HG02571 (cell line): ENCODE measurements at regions not wholly inside any gene's neighbourhood (a gene's known extent, or its start where the extent isn't known, plus 50 kb on each side); places are given as distances from the start of the nearest gene placed in this dataset.
"Not testable (repeated sequence)": the region's sequence is repeated elsewhere in the genome, so short reads cannot be mapped to it uniquely, and the experiment has no call there.

Source experiments
- ATAC-seq: cut with Tn5 transposase; IDR thresholded peaks from one replicate; pipeline ENCODE4 v1.9.1; 2021; ENCODE audit warnings: mild to moderate bottlenecking, moderate library complexity; ENCODE audit not compliant: unreplicated experiment

GRCh38 chr9:99670886-99671285, 150.8 kb upstream of the NR4A3 start:
- ATAC-seq, result not testable (repeated sequence)

- no peak for ATAC-seq
Observed at GRCh38 chr9:99677281-99677680, 144.4 kb upstream of the NR4A3 start.

- ATAC-seq, result no peak
Observed at GRCh38 chr9:99678566-99678965, 143.1 kb upstream of the NR4A3 start.

GRCh38 chr9:99680191-99680590, 141.5 kb upstream of the NR4A3 start:
- no peak for ATAC-seq

GRCh38 chr9:99681113-99681512, 140.6 kb upstream of the NR4A3 start:
- ATAC-seq, result no peak

GRCh38 chr9:99682378-99682777, 139.3 kb upstream of the NR4A3 start:
- no peak for ATAC-seq

- no peak for ATAC-seq
Observed at GRCh38 chr9:99682870-99683269, 138.8 kb upstream of the NR4A3 start.

GRCh38 chr9:99690573-99690972, 131.1 kb upstream of the NR4A3 start:
- no peak for ATAC-seq

GRCh38 chr9:99693888-99694287, 127.8 kb upstream of the NR4A3 start:
- no peak for ATAC-seq

- ATAC-seq, result no peak
Observed at GRCh38 chr9:99694393-99694792, 127.3 kb upstream of the NR4A3 start.

GRCh38 chr9:99699396-99699795, 122.3 kb upstream of the NR4A3 start:
- ATAC-seq, result no peak

GRCh38 chr9:99712214-99712613, 109.5 kb upstream of the NR4A3 start:
- no peak for ATAC-seq

- ATAC-seq, result no peak
Observed at GRCh38 chr9:99713838-99714306, 107.8 kb upstream of the NR4A3 start.

- ATAC-seq, result no peak
Observed at GRCh38 chr9:99718631-99719030, 103.1 kb upstream of the NR4A3 start.

GRCh38 chr9:99720455-99721050, 101.1 kb upstream of the NR4A3 start:
- ATAC-seq, result peak; percentile 59

GRCh38 chr9:99721898-99722297, 99.8 kb upstream of the NR4A3 start:
- no peak for ATAC-seq

- no peak for ATAC-seq
Observed at GRCh38 chr9:99722877-99723276, 98.8 kb upstream of the NR4A3 start.

GRCh38 chr9:99724640-99725039, 97.0 kb upstream of the NR4A3 start:
- ATAC-seq, result no peak

GRCh38 chr9:99725852-99726251, 95.8 kb upstream of the NR4A3 start:
- no peak for ATAC-seq

- ATAC-seq, result no peak
Observed at GRCh38 chr9:99726758-99727157, 94.9 kb upstream of the NR4A3 start.

GRCh38 chr9:99730062-99730461, 91.6 kb upstream of the NR4A3 start:
- no peak for ATAC-seq

- no peak for ATAC-seq
Observed at GRCh38 chr9:99731950-99732349, 89.7 kb upstream of the NR4A3 start.

GRCh38 chr9:99732715-99733114, 89.0 kb upstream of the NR4A3 start:
- no peak for ATAC-seq
